Central memory CD8-positive, alpha-beta T cell (primary cell): ENCODE measurements at regions not wholly inside any gene's neighbourhood (a gene's known extent, or its start where the extent isn't known, plus 50 kb on each side); places are given as distances from the start of the nearest gene placed in this dataset.
"Not testable (repeated sequence)": the region's sequence is repeated elsewhere in the genome, so short reads cannot be mapped to it uniquely, and the experiment has no call there.

Experiments
- ATAC-seq: fragments of 150-1000 bp; cut with Tn5 transposase; replicated peaks from 2 replicates; pipeline ENCODE4 v1.10.0; 2022; ENCODE audit warnings: mild to moderate bottlenecking, moderate FRiP score, moderate number of reproducible peaks; ENCODE audit not compliant: poor library complexity, severe bottlenecking; ENCODE audit errors: extremely low read depth
- DNase-seq, 2 donors: peaks; one replicate each; pipeline ENCODE4 v3.0.0; 2021; ENCODE audit warnings: low spot score in 2 of 2
- H3K27ac Mint-ChIP-seq: one replicate; pipeline ENCODE4 v1.8.0; 2022; ENCODE audit warnings: low read depth, mild to moderate bottlenecking, moderate library complexity, mixed read lengths
- H3K27me3 Mint-ChIP-seq: one replicate; pipeline ENCODE4 v1.8.0; 2022; ENCODE audit warnings: mixed read lengths
- H3K36me3 Mint-ChIP-seq: one replicate; pipeline ENCODE4 v1.8.0; 2022; ENCODE audit warnings: mild to moderate bottlenecking, moderate library complexity, mixed read lengths; ENCODE audit not compliant: insufficient read depth
- H3K4me1 Mint-ChIP-seq: one replicate; pipeline ENCODE4 v1.8.0; 2022; ENCODE audit warnings: mixed read lengths
- H3K4me3 Mint-ChIP-seq: one replicate; pipeline ENCODE4 v1.8.0; 2022; ENCODE audit warnings: mild to moderate bottlenecking, moderate library complexity, mixed read lengths
- H3K9me3 Mint-ChIP-seq: one replicate; pipeline ENCODE4 v1.8.0; 2022; ENCODE audit warnings: mixed read lengths

GRCh38 chr5:17730421-17730820, 96.2 kb downstream of the TAF11L14 start:
- Mint-ChIP-seq H3K4me1 (no peaks in the 10 kb centered on the region), H3K36me3 (no peaks in the 10 kb centered on the region), H3K27me3 (no peaks in the 10 kb centered on the region), H3K4me3 (no peak overlapping the region), H3K9me3 (peaks cover 17% of the 10 kb centered on the region), H3K27ac (no peak overlapping the region)
- no peak for DNase-seq
- no peak for ATAC-seq

- H3K4me1 Mint-ChIP-seq: no peaks in the 10 kb centered on the region
Measured at GRCh38 chr5:17732351-17732923, 98.2 kb downstream of the TAF11L14 start.

GRCh38 chr5:17734011-17734410, 99.8 kb downstream of the TAF11L14 start:
- peaks cover 17% of the 10 kb centered on the region for H3K9me3 Mint-ChIP-seq
- no peak overlapping the region for H3K4me3 Mint-ChIP-seq
- no peaks in the 10 kb centered on the region for H3K27me3 Mint-ChIP-seq
- H3K4me1 Mint-ChIP-seq: no peaks in the 10 kb centered on the region
- no peaks in the 10 kb centered on the region for H3K36me3 Mint-ChIP-seq
- ATAC-seq: no peak
- DNase-seq: no peak
- no peak overlapping the region for H3K27ac Mint-ChIP-seq

More at GRCh38 chr5:17732351-17732923, 98.2 kb downstream of the TAF11L14 start:
- Mint-ChIP-seq H3K27ac (no peak overlapping the region), H3K27me3 (no peaks in the 10 kb centered on the region), H3K9me3 (peaks cover 23% of the 10 kb centered on the region), H3K4me3 (no peak overlapping the region), H3K36me3 (no peaks in the 10 kb centered on the region)
- ATAC-seq (no peak), DNase-seq (no peak)

GRCh38 chr5:17735761-17736160, 101.5 kb downstream of the TAF11L14 start:
- no peaks in the 10 kb centered on the region for H3K27me3 Mint-ChIP-seq
- H3K4me3 Mint-ChIP-seq: no peak overlapping the region
- no peak overlapping the region for H3K27ac Mint-ChIP-seq
- no peak for ATAC-seq
- peaks cover 12% of the 10 kb centered on the region for H3K9me3 Mint-ChIP-seq
- H3K36me3 Mint-ChIP-seq: no peaks in the 10 kb centered on the region
- H3K4me1 Mint-ChIP-seq: no peaks in the 10 kb centered on the region
- DNase-seq: no peak

GRCh38 chr5:17737092-17737491, 102.8 kb downstream of the TAF11L14 start:
- H3K27me3 Mint-ChIP-seq: no peaks in the 10 kb centered on the region
- no peaks in the 10 kb centered on the region for H3K4me1 Mint-ChIP-seq
- H3K27ac Mint-ChIP-seq: no peak overlapping the region
- peaks cover 12% of the 10 kb centered on the region for H3K9me3 Mint-ChIP-seq
- no peak overlapping the region for H3K4me3 Mint-ChIP-seq
- H3K36me3 Mint-ChIP-seq: no peaks in the 10 kb centered on the region
- no peak for DNase-seq
- ATAC-seq: no peak

GRCh38 chr5:17738446-17738845, 104.2 kb downstream of the TAF11L14 start:
- H3K27me3 Mint-ChIP-seq: no peaks in the 10 kb centered on the region
- DNase-seq (no peak), ATAC-seq (no peak)
- no peak overlapping the region for H3K4me3 Mint-ChIP-seq
- H3K9me3 Mint-ChIP-seq: peaks cover 12% of the 10 kb centered on the region
- H3K27ac Mint-ChIP-seq: no peak overlapping the region
- H3K4me1 Mint-ChIP-seq: no peaks in the 10 kb centered on the region
- H3K36me3 Mint-ChIP-seq: no peaks in the 10 kb centered on the region

- no peak overlapping the region for H3K27ac Mint-ChIP-seq
- no peak for DNase-seq
- no peak overlapping the region for H3K4me3 Mint-ChIP-seq
Measured at GRCh38 chr5:17743580-17744435, 109.5 kb downstream of the TAF11L14 start.

GRCh38 chr5:17748201-17748600, 113.9 kb downstream of the TAF11L14 start:
- H3K4me3 Mint-ChIP-seq: no peak overlapping the region

More at GRCh38 chr5:17743580-17744435, 109.5 kb downstream of the TAF11L14 start:
- H3K4me1 Mint-ChIP-seq: no peaks in the 10 kb centered on the region
- no peaks in the 10 kb centered on the region for H3K9me3 Mint-ChIP-seq
- H3K36me3 Mint-ChIP-seq: no peaks in the 10 kb centered on the region
- no peak for ATAC-seq
- no peaks in the 10 kb centered on the region for H3K27me3 Mint-ChIP-seq

GRCh38 chr5:17748941-17749340, 114.7 kb downstream of the TAF11L14 start:
- ATAC-seq (no peak), DNase-seq (no peak)
- Mint-ChIP-seq H3K4me1 (no peaks in the 10 kb centered on the region), H3K9me3 (no peaks in the 10 kb centered on the region), H3K27ac (no peak overlapping the region), H3K36me3 (no peaks in the 10 kb centered on the region), H3K4me3 (no peak overlapping the region), H3K27me3 (no peaks in the 10 kb centered on the region)

More at GRCh38 chr5:17748201-17748600, 113.9 kb downstream of the TAF11L14 start:
- DNase-seq (no peak), ATAC-seq (no peak)
- Mint-ChIP-seq H3K36me3 (no peaks in the 10 kb centered on the region), H3K27ac (no peak overlapping the region), H3K9me3 (no peaks in the 10 kb centered on the region), H3K27me3 (no peaks in the 10 kb centered on the region), H3K4me1 (no peaks in the 10 kb centered on the region)

- H3K36me3 Mint-ChIP-seq, H3K4me3 Mint-ChIP-seq, H3K27me3 Mint-ChIP-seq, H3K4me1 Mint-ChIP-seq, DNase-seq, ATAC-seq, H3K9me3 Mint-ChIP-seq, H3K27ac Mint-ChIP-seq: not testable (repeated sequence)
Measured at GRCh38 chr5:17755406-17755805, 121.1 kb downstream of the TAF11L14 start.

- Mint-ChIP-seq H3K36me3 (no peaks in the 10 kb centered on the region), H3K27ac (no peak overlapping the region), H3K27me3 (no peaks in the 10 kb centered on the region), H3K4me3 (no peak overlapping the region), H3K9me3 (peaks cover 18% of the 10 kb centered on the region), H3K4me1 (no peaks in the 10 kb centered on the region)
- DNase-seq (no peak), ATAC-seq (no peak)
Measured at GRCh38 chr5:17761326-17761725, 127.1 kb downstream of the TAF11L14 start.

- ATAC-seq (no peak), DNase-seq (no peak)
- Mint-ChIP-seq H3K9me3 (peaks cover 27% of the 10 kb centered on the region), H3K27ac (no peak overlapping the region), H3K4me1 (no peaks in the 10 kb centered on the region), H3K27me3 (no peaks in the 10 kb centered on the region), H3K36me3 (no peaks in the 10 kb centered on the region), H3K4me3 (no peak overlapping the region)
Measured at GRCh38 chr5:17763301-17763700, 129.0 kb downstream of the TAF11L14 start.

- no peak for DNase-seq
- H3K27ac Mint-ChIP-seq: no peak overlapping the region
- H3K36me3 Mint-ChIP-seq: no peaks in the 10 kb centered on the region
- no peak for ATAC-seq
- H3K27me3 Mint-ChIP-seq: no peaks in the 10 kb centered on the region
- H3K4me3 Mint-ChIP-seq: no peak overlapping the region
- no peaks in the 10 kb centered on the region for H3K4me1 Mint-ChIP-seq
- H3K9me3 Mint-ChIP-seq: peaks cover 22% of the 10 kb centered on the region
Measured at GRCh38 chr5:17766031-17766430, 131.8 kb downstream of the TAF11L14 start.
